ENCODE measurements at regions not wholly inside any gene's neighbourhood (a gene's known extent, or its start where the extent isn't known, plus 50 kb on each side); places are given as distances from the start of the nearest gene placed in this dataset.
"Not testable (repeated sequence)": the region's sequence is repeated elsewhere in the genome, so short reads cannot be mapped to it uniquely, and the experiment has no call there.

DNA sequence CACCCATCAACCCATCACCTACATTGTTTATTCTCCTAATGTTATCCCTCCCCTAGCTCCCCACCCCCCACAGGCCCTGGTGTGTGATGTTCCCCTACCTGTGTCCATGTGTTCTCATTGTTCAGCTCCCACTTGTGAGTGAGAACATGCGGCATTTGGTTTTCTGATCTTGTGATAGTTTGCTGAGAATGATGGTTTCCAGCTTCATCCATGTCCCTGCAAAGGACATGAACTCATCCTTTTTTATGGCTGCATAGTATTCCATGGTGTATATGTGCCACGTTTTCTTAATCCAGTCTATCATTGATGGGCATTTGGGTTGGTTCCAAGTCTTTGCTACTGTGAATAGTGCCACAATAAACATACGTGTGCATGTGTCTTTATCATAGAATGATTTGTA, 118.1 kb upstream of the IER5L start:
- H3K27ac Mint-ChIP-seq, H3K4me3 Mint-ChIP-seq, H3K27me3 Mint-ChIP-seq, H3K36me3 Mint-ChIP-seq, H3K4me1 Mint-ChIP-seq, H3K9me3 Mint-ChIP-seq: not testable (repeated sequence)

DNA sequence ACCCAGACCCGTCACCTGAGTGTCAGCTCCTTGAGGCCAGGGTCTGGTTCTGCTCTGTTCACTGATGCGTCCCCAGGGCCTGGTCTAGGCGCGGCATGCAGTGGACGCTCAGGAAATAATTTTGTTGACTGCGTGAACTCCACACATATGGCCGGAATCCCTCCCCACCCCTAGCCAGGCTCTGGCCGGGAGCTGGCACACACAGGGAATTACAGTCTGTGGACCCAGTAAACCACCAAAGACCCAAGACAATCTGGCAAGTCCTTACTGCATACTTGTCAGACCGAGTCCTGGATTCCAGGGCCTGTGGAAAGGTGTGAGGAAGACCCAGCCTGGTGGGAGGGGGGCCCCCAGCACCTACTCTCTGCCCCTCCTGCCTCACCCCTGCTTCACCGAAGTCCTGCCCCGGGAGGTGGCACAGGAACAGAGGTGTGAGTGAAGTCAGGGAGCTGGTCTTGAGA, 113.0 kb upstream of the IER5L start:
- H3K4me3 Mint-ChIP-seq: no peak overlapping the region
- H3K9me3 Mint-ChIP-seq: peaks cover 5% of the 10 kb centered on the region

DNA sequence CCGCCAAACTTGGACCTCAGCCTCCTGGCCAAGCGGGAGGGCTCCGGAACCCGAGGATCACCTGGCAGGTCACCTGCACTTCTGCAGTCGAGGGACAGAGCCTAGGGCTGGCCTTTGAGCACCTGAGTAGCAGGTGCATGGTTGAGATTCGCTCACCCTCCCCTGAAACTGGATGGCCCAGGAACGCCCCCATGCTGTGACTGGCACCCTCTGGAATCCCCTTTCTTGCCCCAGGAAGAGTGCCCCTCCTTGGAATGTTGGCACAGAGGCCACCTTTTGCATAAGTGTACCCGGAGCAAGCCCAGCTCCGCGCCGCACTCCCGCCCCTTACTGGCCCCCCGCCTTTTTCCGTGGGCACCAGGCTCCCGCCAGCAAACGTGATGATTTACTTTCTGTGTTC, 112.5 kb upstream of the IER5L start:
- H3K36me3 Mint-ChIP-seq: peaks cover 1% of the 10 kb centered on the region
- H3K9me3 Mint-ChIP-seq: peaks cover 3% of the 10 kb centered on the region
- no peak overlapping the region for H3K27ac Mint-ChIP-seq
- H3K27me3 Mint-ChIP-seq: no peaks in the 10 kb centered on the region
- no peaks in the 10 kb centered on the region for H3K4me1 Mint-ChIP-seq
- H3K4me3 Mint-ChIP-seq: no peak overlapping the region

More for the DNA sequence above, 113.0 kb upstream of the IER5L start:
- Mint-ChIP-seq H3K27ac (no peak overlapping the region), H3K4me1 (no peaks in the 10 kb centered on the region), H3K36me3 (peaks cover 2% of the 10 kb centered on the region), H3K27me3 (no peaks in the 10 kb centered on the region)

DNA sequence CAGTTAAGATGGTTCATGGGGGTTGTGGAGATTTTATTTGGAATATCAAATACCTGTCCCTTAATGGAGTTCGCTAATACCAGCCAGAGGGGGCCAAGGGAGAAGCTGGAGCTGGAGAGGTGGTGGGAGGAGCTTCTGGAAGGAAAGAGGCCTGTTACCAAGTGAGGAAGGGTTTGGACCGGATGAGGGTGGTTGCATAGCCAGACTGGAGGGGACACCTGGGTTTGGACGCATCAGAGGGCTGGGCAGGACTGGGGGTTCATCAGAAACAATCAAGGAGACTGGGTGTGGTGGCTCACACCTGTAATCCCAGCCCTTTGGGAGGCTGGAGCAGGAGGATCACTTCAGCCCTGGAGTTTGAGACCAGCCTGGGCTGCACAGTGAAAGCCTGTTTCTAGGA, 111.8 kb upstream of the IER5L start:
- H3K9me3 Mint-ChIP-seq: no peaks in the 10 kb centered on the region
- no peak overlapping the region for H3K27ac Mint-ChIP-seq
- no peaks in the 10 kb centered on the region for H3K27me3 Mint-ChIP-seq
- H3K4me3 Mint-ChIP-seq: no peak overlapping the region
- H3K4me1 Mint-ChIP-seq: no peaks in the 10 kb centered on the region
- no peaks in the 10 kb centered on the region for H3K36me3 Mint-ChIP-seq

DNA sequence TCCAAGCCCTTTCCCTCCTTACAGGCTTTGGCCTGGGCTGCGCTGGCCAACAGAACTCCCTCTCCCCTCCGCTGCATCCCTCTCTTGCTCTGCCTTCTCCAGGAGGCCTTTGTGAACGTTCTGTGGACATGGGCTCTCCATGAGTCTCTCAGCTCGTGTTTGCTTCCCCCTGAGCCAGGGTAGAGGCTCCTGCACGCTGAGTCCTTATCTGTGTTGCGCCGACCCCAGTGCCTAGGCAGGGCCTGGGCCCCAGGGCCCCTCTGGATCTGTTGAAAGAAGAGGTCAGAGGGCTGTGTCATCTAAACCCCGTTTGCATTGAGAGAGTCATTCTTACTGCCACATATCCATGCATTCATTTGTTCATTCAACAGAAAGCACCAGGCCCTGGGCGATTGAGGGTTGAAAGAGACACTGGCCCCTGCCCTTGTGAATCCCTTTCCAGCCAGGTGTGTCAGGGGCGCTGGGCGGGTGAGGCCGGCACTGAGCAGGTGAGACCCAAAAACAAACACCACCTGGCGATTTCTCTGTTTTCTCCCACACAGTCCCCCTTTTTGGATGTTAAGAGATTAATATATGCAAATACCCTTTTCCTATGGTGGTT, 111.2 kb upstream of the IER5L start:
- Mint-ChIP-seq H3K4me3 (no peak overlapping the region), H3K4me1 (no peaks in the 10 kb centered on the region), H3K9me3 (no peaks in the 10 kb centered on the region), H3K27ac (no peak overlapping the region), H3K27me3 (no peaks in the 10 kb centered on the region), H3K36me3 (no peaks in the 10 kb centered on the region)

DNA sequence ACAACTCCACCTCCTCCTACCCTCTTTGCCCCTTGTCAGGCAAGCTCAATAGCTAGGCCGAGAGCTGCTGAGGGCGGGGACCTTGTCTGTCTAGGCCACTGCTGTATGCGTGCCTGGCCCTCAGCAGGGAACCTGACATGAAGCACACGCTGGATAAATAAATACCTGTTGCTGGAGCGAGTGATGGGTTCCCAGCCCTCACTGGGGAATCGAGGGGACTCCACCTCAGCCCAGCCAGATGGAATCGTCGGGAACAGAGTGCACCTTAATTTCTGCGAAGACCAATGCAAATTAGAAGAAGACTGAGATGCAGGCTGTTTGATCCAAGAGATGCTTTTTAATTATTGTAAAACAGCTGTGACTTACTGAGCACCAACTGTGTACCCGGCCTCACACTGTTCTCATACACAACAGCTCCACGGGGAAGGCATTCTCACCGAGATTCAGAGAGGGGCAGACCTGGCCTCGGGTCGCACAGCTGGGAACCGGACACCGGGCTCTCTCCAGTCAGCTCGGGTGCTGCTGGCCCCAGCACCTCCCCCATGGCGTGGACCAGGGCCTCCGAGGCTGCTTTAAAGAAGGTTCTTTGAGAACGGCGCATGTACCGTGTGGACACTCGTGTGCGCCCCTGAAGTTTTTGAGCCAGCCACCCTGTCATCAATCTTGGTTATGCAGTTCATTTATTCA, 109.7 kb upstream of the IER5L start:
- H3K27me3 Mint-ChIP-seq: no peaks in the 10 kb centered on the region
- H3K27ac Mint-ChIP-seq: no peak overlapping the region
- no peaks in the 10 kb centered on the region for H3K36me3 Mint-ChIP-seq
- no peak overlapping the region for H3K4me3 Mint-ChIP-seq
- H3K9me3 Mint-ChIP-seq: no peaks in the 10 kb centered on the region
- no peaks in the 10 kb centered on the region for H3K4me1 Mint-ChIP-seq

DNA sequence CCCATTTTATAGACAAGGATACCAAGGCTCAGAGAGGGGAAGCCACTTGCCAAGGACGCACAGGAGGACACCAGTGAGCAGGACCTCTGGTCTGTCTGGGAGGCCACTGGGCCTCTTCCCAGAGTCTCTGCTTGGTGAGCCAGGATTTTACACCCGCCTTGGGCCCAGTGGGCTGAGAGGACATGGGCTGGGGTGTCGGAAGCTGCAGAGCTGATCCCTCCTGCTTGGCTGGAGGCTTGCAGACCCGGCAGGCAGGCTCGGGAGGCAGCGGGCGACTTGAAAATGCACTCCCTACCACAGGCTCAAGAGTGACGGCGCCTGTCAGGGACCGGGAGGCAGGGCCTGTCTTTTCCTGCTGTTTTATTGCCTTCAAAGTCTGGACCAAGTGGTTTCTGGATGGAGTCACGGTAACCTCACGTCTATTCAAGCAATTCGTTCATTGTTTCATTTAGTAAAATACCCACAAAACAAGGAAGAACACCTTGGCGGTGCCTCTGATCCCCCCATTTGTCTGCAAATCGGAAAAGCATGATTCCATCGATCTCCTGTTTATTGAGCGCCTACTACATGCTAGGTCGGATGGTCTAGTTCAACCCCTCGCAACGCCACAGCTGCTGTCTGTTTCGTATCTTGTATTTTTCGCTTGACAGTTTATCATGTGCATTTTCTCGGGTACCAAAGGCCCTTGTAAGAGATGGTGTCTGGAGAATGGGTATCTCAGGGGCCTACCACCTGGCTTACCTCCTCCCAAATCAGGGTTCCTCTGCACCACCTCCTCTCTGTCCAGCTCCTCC, 108.1 kb upstream of the IER5L start:
- H3K27ac Mint-ChIP-seq: no peak overlapping the region

DNA sequence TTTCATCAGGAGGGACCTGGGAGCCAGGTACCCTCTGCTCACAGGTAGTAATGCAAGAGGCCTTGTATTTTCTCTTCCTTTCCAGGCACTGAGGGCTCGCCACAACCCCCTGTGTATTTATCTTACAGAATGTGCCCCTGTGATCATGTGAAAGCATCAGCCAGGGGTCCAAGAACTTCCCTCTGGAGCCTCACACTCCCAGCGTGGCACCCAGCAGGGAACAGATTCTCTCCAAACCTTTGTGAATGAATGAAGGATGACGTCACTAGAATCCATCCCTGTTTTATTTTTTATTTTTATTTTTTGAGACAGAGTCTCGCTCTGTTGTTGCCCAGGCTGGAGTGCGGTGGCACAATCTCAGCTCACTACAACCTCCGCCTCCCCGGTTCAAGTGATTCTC, 107.3 kb upstream of the IER5L start:
- H3K27me3 Mint-ChIP-seq: no peaks in the 10 kb centered on the region
- H3K4me1 Mint-ChIP-seq: no peaks in the 10 kb centered on the region
- no peaks in the 10 kb centered on the region for H3K9me3 Mint-ChIP-seq
- H3K4me3 Mint-ChIP-seq: no peak overlapping the region
- H3K27ac Mint-ChIP-seq: no peak overlapping the region
- H3K36me3 Mint-ChIP-seq: no peaks in the 10 kb centered on the region

More for the DNA sequence above, 108.1 kb upstream of the IER5L start:
- H3K27me3 Mint-ChIP-seq: no peaks in the 10 kb centered on the region
- no peaks in the 10 kb centered on the region for H3K9me3 Mint-ChIP-seq
- no peaks in the 10 kb centered on the region for H3K4me1 Mint-ChIP-seq
- H3K36me3 Mint-ChIP-seq: no peaks in the 10 kb centered on the region
- no peak overlapping the region for H3K4me3 Mint-ChIP-seq

DNA sequence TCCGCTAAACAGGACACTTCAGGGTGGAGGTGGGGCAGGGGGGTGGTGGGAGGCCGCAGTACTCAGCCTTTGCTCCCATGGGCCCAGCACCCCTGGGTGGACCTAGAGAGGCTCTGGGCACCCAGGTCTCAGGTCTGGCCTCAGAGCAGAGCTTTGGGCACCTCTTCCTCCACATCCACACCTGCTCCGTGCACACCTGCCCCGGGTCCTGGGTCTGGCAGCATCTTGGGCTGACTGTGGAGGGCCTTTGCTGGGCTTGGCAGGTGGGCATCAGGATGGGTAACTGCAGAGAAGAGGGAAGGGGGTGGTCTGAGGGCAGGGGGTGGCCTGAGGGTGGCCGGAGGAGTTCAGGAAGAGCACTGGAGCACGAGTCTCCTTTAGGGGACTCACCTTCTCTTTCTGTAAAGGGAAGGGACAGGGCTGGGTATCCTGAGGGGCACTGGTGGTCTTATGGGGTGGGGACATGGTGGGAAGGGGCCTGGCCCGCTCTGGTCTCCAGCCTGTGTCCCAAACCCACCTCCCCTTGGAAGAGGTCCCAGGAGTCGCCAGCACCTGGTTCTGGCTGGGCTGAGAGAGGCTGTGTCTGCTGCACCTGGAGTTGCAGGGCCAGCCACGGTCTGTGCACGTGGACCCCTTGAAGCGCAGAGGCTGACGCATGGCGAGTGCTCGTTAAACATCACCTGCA, 106.7 kb upstream of the IER5L start:
- Mint-ChIP-seq H3K36me3 (no peaks in the 10 kb centered on the region), H3K27ac (no peak overlapping the region), H3K4me3 (no peak overlapping the region), H3K27me3 (no peaks in the 10 kb centered on the region), H3K4me1 (no peaks in the 10 kb centered on the region), H3K9me3 (no peaks in the 10 kb centered on the region)

DNA sequence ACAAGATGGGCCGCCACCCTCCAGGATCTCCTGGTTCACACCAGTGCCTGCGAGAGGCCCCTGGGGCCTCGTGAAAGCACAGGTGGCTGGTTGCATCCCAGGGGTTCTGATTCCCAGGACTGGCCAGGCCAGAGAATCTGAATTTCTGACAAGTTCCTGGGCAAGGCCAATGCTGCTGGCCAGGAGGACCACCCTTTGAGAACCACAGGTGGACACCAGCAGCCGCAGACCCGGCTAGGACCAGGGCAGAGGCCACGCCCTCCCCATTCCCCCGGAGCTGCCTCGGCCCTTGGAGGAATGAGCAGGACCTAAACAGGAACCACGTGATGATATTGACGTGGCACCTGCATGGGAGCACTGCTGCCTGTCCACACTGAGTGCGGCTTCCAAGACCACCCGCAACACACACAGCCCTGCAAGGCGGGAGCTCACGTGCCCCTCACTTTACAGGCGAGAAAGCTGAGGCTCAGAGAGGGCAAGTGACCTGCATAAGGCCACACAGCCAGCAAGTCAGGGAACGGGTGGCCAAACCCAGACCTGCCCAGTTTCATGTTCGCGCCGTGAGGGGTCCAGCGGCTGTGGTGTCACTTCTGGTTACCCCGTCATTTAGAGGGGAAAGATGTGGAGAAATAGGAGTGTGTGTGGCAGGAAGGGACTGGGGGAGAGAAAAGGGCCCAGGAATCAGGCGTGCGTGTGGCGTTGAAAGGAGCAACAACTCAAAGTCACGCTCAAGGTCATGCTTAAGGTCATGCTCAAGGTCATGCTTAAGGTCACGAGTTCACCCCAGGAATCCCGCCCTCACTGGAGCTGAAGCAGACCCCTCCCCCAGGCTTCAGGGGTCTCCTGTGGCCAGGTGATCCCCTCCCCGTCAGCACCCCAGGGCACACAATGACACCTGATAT, 105.9 kb upstream of the IER5L start:
- Mint-ChIP-seq H3K27me3 (no peaks in the 10 kb centered on the region), H3K4me3 (no peak overlapping the region), H3K4me1 (no peaks in the 10 kb centered on the region), H3K9me3 (no peaks in the 10 kb centered on the region), H3K27ac (no peak overlapping the region), H3K36me3 (no peaks in the 10 kb centered on the region)

DNA sequence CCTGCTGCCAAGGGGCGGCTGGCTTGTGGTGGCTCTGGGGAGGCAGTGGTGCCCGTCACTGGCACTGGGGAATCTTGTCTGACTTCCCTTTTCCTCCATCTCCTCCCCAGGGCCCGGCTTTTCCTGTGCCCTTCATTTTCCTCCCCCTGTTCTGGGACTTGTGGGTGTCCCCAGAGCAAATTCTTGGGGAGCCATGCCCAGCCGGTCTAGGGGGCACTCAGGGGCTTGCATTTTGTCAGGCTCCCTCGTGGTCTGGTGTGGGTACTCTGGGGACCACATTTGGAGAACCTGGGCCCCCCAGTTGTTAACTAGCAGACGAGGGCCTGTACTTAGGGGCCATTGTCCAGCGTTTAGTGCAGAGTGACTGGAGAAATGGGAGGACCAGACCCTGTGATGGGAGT, 105.2 kb upstream of the IER5L start:
- Mint-ChIP-seq H3K27me3 (no peaks in the 10 kb centered on the region), H3K36me3 (no peaks in the 10 kb centered on the region), H3K4me1 (no peaks in the 10 kb centered on the region), H3K27ac (no peak overlapping the region), H3K9me3 (no peaks in the 10 kb centered on the region), H3K4me3 (no peak overlapping the region)

DNA sequence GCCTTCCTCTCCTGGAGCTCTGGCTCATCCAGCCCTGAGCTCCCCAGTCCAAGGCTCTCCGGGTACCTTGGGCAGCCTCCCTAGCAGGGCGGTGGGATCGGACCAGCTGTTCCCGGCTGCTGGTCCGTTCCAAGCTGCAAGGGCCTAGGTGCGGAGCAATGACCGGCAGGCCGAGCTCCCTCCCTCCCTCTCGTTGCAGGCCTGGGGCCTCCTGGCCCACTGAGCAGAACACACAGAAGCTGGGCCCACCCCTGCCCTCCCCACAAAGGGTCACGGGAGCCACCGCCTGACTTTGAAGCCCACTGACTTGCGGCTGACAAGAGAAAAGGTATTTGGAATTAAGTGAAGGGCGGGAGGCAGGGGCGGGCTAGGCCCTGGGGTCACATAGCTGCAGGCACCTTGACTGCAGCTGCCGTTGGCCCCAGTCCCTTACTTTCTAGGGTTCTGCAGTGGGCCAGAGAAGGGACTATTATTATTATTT, 104.7 kb upstream of the IER5L start:
- H3K4me1 Mint-ChIP-seq: no peaks in the 10 kb centered on the region
- H3K36me3 Mint-ChIP-seq: no peaks in the 10 kb centered on the region
- H3K27ac Mint-ChIP-seq: no peak overlapping the region
- no peaks in the 10 kb centered on the region for H3K27me3 Mint-ChIP-seq
- no peaks in the 10 kb centered on the region for H3K9me3 Mint-ChIP-seq
- H3K4me3 Mint-ChIP-seq: no peak overlapping the region

DNA sequence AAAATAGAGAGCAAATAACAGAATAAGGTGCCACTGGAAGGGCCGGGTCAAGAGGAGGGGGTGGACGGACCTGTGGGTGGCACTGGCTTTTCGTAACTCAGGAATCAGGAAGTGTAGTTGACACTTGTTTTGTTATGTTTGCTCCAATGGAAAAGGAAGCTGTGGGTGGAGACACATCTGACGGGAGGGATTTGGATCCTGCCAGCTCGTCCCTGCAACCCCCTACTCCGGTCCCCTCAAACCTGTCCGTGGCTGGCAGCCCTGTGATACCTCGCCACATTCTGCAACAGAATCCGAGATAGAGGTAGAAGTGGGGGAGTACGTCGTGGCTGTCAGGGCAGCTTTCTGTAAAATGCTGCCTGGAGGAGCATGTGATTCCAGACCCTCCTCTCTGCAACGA, 104.2 kb upstream of the IER5L start:
- Mint-ChIP-seq H3K4me1 (no peaks in the 10 kb centered on the region), H3K27me3 (no peaks in the 10 kb centered on the region), H3K9me3 (no peaks in the 10 kb centered on the region), H3K27ac (no peak overlapping the region), H3K36me3 (no peaks in the 10 kb centered on the region), H3K4me3 (no peak overlapping the region)

DNA sequence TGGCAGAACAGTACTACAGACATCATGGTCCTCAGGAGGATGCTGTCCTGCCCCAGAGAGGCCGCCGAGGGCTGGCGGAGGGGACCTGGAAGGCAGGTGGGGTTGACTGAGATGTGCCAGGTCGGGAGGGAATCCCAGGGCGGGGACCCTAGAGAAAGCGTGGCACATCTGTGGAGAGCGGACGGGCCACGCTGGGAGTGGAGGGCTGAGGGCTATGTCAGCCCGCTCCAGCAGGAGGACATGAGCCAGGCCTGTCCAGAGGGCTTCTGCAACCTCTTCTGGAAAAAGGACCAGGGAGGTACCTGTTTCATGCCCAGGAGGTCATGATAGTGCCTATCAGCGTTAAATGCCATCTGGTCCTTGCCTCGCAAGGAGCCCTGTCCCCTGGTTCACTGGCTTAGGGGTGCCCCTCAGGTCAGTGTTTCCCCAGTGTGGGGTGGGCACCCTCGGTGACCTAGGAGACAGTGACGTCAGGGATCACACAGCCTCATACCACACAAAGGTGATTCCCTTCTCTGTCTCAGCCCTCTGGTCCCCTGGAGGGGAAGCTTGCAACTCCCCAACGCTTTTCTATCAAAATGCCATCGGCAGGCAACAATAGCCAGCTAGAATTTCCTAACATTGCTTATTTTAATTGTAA, 103.6 kb upstream of the IER5L start:
- no peaks in the 10 kb centered on the region for H3K36me3 Mint-ChIP-seq
- H3K27ac Mint-ChIP-seq: no peak overlapping the region
- H3K9me3 Mint-ChIP-seq: no peaks in the 10 kb centered on the region
- no peaks in the 10 kb centered on the region for H3K27me3 Mint-ChIP-seq
- no peaks in the 10 kb centered on the region for H3K4me1 Mint-ChIP-seq
- H3K4me3 Mint-ChIP-seq: no peak overlapping the region

Data from activated naive CD4-positive, alpha-beta T cell treated with anti-CD3 and anti-CD28 coated beads, Interleukin-2, amount 50 U/mL, for 24 hours (primary cell).